ENCODE measurements at regions not wholly inside any gene's neighbourhood (a gene's known extent, or its start where the extent isn't known, plus 50 kb on each side); places are given as distances from the start of the nearest gene placed in this dataset.
"Not testable (repeated sequence)": the region's sequence is repeated elsewhere in the genome, so short reads cannot be mapped to it uniquely, and the experiment has no call there.

GRCh38 chr17:70961341-70961740 is 792.0 kb downstream of the KCNJ2 start:
- DNase-seq, result no peak

- DNase-seq, result no peak
Measured at GRCh38 chr17:70968302-70968701, 799.0 kb downstream of the KCNJ2 start.

- DNase-seq, result no peak
Measured at GRCh38 chr17:70969521-70970034, 800.2 kb downstream of the KCNJ2 start.

- no peak for DNase-seq
Measured at GRCh38 chr17:70976447-70976846, 807.1 kb downstream of the KCNJ2 start.

- DNase-seq, result no peak
Measured at GRCh38 chr17:70984873-70985272, 815.5 kb downstream of the KCNJ2 start.

- DNase-seq, result no peak
Measured at GRCh38 chr17:70987867-70988340, 818.6 kb downstream of the KCNJ2 start.

GRCh38 chr17:70988622-70989021 is 819.3 kb downstream of the KCNJ2 start:
- no peak for DNase-seq

GRCh38 chr17:70989280-70989679 is 819.9 kb downstream of the KCNJ2 start:
- DNase-seq, result no peak

- no peak for DNase-seq
Measured at GRCh38 chr17:70994194-70994593, 824.9 kb downstream of the KCNJ2 start.

GRCh38 chr17:70995997-70996396 is 826.7 kb downstream of the KCNJ2 start:
- DNase-seq, result no peak

GRCh38 chr17:71003736-71004135 is 834.4 kb downstream of the KCNJ2 start:
- no peak for DNase-seq

- DNase-seq, result no peak
Measured at GRCh38 chr17:71004413-71004812, 835.1 kb downstream of the KCNJ2 start.

GRCh38 chr17:71011391-71011790 is 842.1 kb downstream of the KCNJ2 start:
- DNase-seq, result no peak

- no peak for DNase-seq
Measured at GRCh38 chr17:71019699-71020098, 850.4 kb downstream of the KCNJ2 start.

- DNase-seq, result no peak
Measured at GRCh38 chr17:71022758-71023157, 853.4 kb downstream of the KCNJ2 start.

- DNase-seq, result no peak
Measured at GRCh38 chr17:71023249-71024030, 854.1 kb downstream of the KCNJ2 start.

GRCh38 chr17:71024172-71024571 is 854.8 kb downstream of the KCNJ2 start:
- no peak for DNase-seq

GRCh38 chr17:71024969-71025368 is 855.6 kb downstream of the KCNJ2 start:
- DNase-seq, result no peak

- DNase-seq, result no peak
Measured at GRCh38 chr17:71029246-71029645, 859.9 kb downstream of the KCNJ2 start.

- not testable (repeated sequence) for DNase-seq
Measured at GRCh38 chr17:71031286-71031685, 862.0 kb downstream of the KCNJ2 start.

- DNase-seq, result no peak
Measured at GRCh38 chr17:71032746-71033273, 863.5 kb downstream of the KCNJ2 start.

GRCh38 chr17:71033336-71033735 is 864.0 kb downstream of the KCNJ2 start:
- DNase-seq, result no peak

GRCh38 chr17:71035226-71035625 is 865.9 kb downstream of the KCNJ2 start:
- DNase-seq, result no peak

- no peak for DNase-seq
Measured at GRCh38 chr17:71037386-71037785, 868.1 kb downstream of the KCNJ2 start.
